G401 (cell line): ENCODE measurements at regions not wholly inside any gene's neighbourhood (a gene's known extent, or its start where the extent isn't known, plus 50 kb on each side); places are given as distances from the start of the nearest gene placed in this dataset.
"Not testable (repeated sequence)": the region's sequence is repeated elsewhere in the genome, so short reads cannot be mapped to it uniquely, and the experiment has no call there.

ENCODE experiments used
- DNase-seq: peaks from one replicate; pipeline ENCODE4 v3.0.0-alpha.2; 2015; ENCODE audit warnings: low spot score
- in situ Hi-C: cut with HindIII; loops from 2 replicates; pipeline ENCODE4 v1.10.0; 2016; ENCODE audit warnings: low sequenced_read_pairs, mixed read lengths

- in situ Hi-C loops, result no loop called here
- no peak for DNase-seq
Measured at GRCh38 chr21:30104241-30104640, 62.4 kb downstream of the CLDN17 start.

- no peak for DNase-seq
- in situ Hi-C loops, result no loop called here
Measured at GRCh38 chr21:30102871-30103270, 63.7 kb downstream of the CLDN17 start.

GRCh38 chr21:30101967-30102366 lies 64.6 kb downstream of the CLDN17 start:
- in situ Hi-C loops, result no loop called here
- no peak for DNase-seq

GRCh38 chr21:30097791-30098190 lies 68.8 kb downstream of the CLDN17 start:
- DNase-seq, result no peak
- in situ Hi-C loops, result no loop called here

DNA sequence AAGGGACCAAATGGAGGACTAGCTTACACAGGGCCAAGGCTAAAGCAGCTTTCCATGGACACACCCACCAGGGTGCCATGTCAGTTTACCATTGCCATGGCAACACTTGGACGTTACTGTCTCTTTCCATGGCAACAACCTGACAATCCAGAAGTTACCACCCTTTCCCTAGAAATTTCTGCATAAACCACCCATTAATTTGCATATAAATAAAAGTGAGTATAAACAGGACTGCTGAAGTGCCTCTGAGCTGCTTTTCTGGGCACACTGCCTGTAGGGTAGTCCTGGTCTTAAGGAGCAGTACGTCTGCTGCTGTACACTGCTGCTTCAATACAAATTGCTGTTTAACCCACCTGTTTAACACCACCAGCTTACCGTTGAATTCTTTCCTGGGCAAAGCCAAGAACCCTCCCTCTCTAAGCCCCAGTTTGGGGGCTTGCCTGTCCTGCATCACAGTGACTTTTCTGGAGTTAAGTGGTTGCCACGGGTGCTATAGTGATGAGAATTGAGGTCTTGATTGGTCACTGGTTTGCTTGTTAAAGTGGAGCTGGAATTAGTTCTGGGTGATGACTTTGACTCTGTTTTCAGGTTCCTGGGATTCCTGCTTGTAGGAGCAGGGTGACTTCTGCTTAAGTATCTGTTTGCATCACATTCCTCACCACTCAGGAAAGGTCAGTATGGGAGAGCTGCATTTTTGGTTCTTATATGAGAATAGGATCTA lies 83.2 kb downstream of the CLDN17 start:
- in situ Hi-C loops, result no loop called here
- no peak for DNase-seq

DNA sequence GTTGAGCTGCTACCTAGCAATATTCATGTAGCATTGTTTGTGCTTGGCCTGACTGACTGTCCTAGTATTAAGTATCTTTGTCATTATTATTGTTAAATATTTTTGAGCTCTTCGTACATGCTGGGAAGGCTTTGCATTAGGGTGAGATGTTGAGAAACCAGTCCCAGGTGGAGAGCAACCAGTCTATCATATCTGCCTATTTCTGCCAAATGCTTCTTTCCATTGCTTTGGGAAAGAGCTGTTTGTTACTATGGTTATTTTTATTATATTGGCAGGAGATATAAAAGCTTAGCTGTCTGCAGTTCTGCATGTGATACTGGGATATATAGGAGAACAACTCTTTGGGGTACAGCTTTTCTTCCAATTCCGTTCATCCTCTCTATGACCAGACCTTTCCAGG lies 85.1 kb downstream of the CLDN17 start:
- in situ Hi-C loops, result no loop called here
- DNase-seq, result no peak

GRCh38 chr21:30072496-30072895 lies 94.1 kb downstream of the CLDN17 start:
- DNase-seq, result no peak
- in situ Hi-C loops, result no loop called here

DNA sequence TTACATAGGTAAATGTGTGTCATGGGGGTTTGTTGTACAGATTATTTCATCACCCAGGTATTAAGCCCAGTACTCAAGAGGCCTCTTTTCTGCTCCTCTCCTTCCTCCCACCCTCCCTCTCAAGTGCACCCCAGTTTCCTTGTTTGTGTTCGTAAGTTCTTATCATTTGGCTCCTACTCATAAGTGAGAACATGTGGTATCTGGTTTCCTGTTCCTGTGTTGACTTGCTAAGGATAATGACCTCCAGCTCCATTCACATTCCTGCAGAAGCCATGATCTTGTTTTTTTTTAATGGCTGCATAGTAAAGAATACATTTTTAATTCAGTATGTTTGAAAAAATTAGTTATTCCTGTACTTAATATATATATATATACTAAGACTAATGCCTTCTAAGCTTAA lies 107.7 kb downstream of the CLDN17 start:
- in situ Hi-C loops, result no loop called here
- no peak for DNase-seq

DNA sequence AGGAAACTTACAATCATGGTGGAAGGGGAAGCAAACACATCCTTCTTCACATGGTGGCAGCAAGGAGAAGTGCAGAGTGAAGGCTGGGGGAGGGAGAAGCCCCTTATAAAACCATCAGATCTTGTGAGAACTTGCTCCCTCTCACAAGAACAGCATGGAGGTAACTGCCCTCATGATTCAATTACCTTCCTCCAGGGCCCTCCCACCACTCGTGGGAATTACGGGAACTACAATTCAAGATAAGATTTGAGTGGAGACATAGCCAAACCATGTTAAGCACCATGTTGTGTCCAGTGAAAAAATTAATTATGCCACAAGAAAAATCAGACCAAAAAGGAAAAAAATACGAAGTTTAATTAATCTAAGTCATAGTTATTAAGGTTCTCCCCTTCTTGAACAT lies 109.5 kb downstream of the CLDN17 start:
- in situ Hi-C loops, result no loop called here
- DNase-seq, result no peak

DNA sequence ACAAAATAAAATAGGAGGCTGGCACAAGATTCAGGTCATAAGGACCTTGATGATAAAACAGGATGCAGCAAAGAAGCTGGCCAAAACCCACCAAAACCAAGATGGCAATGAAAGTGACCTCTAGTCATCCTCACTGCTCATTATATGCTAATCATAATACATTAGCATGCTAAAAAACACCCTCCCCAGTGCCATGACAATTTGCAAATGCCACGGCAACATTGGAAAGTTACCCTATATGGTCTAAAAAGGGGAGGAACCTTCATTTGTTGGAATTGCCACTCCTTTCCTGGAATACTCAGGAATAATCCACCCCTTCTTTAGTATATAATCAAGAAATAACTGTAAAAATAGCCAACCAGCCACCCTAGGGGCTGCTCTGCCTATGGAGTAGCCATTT lies 108.8 kb upstream of the GRIK1 start:
- DNase-seq, result no peak
- in situ Hi-C loops, result no loop called here

DNA sequence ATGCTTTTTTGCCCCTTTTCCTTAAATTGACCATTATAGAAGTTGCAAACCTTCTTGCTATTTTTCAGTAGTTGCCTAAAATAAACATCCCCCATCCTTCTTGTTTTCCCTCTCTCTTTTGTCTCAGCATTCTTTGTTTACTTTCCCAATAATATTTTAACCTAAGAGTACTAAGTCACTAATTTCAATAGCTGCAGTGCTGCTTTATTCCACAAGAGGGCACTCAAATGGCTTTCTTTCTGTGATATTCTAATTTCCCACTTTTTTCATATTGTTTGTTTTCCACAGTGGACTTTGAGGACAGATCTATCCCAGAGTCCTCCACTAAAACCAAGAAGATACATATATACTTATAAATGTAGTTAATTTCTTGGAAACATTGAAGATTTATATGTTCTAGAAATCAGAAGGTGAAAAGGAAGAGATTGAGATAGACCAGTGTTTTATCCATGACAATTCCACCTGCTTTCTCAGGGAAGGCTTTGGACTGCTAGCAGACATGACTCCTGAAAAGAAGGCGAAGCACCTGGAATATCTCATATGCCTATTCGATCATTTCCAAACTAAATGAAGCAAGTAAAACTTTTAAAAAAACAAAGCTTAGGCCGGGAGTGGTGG lies 104.8 kb upstream of the GRIK1 start:
- DNase-seq, result peak; percentile 33
- in situ Hi-C loops, result no loop called here

DNA sequence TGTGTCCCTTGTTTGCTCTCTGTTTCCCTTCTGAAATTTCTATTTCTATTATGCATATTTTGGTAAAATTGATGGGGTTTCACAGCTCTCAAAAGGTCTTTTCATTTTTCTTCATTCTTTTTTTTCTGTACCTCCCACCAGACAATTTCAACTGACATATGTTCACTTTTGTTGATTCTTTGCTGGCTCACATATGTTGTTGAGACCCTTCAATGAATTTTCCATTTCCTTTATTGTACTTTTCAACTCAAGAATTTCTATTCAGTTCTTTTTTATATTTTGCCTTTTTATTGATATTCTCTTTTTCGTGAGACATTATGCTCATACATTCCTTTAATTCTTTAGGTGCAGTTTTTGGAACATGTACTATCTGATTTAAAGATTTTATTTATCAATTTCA lies 102.6 kb upstream of the GRIK1 start:
- in situ Hi-C loops, result no loop called here
- no peak for DNase-seq

DNA sequence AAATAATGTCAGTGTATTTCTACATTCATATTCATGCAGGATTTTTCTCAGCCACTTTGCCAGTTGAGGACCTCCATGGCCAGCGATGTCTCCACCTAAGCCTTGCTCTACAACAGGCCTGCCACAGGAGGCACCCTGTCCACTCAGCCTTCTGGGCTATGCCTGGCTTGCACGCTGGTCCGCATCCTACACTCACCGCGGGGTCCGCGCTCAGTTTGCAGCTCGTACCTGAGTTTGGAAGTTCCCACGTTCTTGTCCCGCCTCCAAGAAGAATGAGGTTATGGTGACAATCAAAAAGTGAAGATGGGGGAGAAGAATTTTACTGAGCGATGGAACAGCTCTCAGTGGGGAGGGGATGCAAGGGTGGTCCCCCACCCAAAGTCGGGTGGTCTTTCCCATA lies 93.6 kb upstream of the GRIK1 start:
- in situ Hi-C loops, result no loop called here
- DNase-seq, result no peak

DNA sequence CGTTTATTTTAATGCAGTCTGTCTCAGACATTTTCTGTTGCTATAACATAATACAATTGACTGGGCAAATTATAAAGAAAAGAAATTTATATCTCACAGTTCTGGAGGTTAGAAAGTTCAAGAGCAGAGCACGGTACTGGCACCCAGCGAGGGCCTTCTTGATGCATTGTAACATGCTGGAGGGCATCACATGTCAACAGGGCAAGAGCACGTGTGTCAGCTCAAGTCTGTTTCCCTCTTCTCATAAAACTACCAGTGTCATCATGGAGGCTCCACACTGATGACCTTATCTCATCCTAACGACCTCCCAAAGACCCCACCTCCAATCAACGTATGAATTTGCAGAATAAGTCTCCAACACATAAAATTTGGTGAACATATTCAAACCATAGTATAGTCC lies 90.6 kb upstream of the GRIK1 start:
- in situ Hi-C loops, result no loop called here
- no peak for DNase-seq

- in situ Hi-C loops, result no loop called here
Measured at GRCh38 chr21:30028537-30028936, 88.7 kb upstream of the GRIK1 start.

DNA sequence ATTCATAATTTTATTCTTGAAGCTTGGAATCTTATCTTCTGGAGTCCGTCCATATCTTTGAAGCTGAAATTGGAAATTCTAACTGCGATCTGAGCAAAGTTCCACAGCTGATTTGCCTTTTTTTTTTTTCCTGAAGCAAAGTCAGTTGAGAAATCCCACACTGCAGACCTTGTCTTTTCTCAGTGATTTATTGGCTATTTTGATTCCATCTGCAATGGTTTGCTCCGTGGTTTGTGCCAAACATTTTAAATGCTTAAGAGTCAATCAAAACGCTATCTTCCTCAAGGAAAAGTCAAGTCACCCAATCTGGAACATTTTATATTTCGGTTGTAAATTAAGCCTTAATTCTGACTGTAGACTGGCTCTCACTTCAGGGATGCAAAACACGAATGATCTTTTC lies 88.2 kb upstream of the GRIK1 start:
- in situ Hi-C loops, result no loop called here
- DNase-seq, result no peak

More at GRCh38 chr21:30028537-30028936, 88.7 kb upstream of the GRIK1 start:
- DNase-seq, result no peak

- in situ Hi-C loops, DNase-seq: not testable (repeated sequence)
Measured at GRCh38 chr21:30023056-30023455, 83.3 kb upstream of the GRIK1 start.

- in situ Hi-C loops, result no loop called here
Measured at GRCh38 chr21:30014886-30015285, 75.1 kb upstream of the GRIK1 start.

DNA sequence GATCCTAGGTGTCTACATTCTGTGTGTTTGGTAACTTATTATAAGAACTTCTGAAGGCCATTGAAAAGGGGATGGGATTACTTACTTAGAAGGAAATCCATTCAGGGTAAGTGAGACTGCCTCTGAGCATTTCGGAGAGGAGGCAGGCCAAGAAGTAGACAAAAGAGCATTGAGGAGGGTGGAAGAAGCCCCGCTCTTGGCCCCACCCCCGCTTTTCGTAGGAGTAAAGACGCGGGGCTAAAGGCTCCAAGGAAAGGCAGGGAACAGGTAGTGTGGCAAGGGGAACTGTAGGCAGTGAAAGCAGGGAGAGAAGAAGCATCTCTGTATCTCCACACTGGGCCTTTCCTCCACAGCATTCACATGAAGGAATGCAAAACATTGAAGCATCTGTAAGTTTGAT lies 51.8 kb upstream of the GRIK1 start:
- DNase-seq, result no peak
- in situ Hi-C loops, result no loop called here

More at GRCh38 chr21:30014886-30015285, 75.1 kb upstream of the GRIK1 start:
- peak; percentile 29 for DNase-seq

DNA sequence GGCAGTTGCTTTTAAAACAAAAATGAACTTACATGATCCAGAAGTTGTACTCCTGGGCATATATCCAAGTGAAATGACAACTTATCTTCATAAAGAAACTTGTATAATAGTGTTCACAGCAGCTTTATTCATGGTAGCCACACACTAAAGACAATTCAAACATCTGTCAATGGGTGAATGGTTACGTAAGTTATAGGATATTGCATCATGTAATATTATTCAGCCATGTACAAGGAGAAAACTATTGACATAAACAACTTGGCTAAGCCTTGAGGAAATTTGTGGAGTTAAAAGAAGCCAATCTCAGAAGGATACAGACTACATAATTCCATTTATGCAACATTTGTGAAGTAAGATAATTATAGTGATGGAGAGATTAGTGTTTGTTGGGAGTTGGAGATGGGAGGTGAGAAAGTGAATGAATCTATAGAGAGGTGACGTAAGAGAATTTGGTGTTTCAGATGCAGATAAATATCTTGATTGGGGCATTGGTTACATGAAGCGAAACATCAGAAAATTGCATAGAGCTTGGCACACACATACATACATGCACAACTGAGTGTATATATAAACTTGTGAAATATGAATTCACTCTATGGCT lies 49.9 kb upstream of the GRIK1 start:
- in situ Hi-C loops, result no loop called here

More for the DNA sequence above, 49.9 kb upstream of the GRIK1 start:
- DNase-seq, result no peak
